ENCODE measurements at regions not wholly inside any gene's neighbourhood (a gene's known extent, or its start where the extent isn't known, plus 50 kb on each side); places are given as distances from the start of the nearest gene placed in this dataset.

DNA sequence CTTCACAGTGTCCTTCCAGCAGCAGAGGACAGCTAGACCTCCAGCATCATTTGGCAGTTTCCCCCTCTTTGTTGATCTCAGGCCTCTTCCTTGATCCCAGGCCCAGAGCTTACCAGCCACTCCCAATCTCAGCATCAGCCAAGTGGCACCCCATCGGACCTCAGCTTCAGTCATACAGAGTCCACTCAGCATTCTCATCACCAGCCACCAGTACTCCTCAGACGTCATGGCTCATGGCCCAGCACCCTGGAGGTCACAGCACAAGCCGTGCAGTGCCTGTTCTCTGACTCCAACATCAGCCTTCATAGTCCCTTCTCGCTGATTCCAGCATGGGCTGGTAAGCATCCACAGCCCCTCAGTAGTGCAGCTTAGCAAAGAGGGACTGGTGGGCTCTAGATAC is 487.6 kb upstream of the DAB1 start (continued):
- TF ChIP-seq VEZF1 (CRISPR knock-in tag; IDR thresholded peaks at IDR 0.05): no peak
- no peak for TF ChIP-seq SETDB1 (IDR thresholded peaks at IDR 0.05; ENCODE audit: low read length)
- TF ChIP-seq ZNF655 (CRISPR knock-in tag; IDR thresholded peaks at IDR 0.05): no peak

DNA sequence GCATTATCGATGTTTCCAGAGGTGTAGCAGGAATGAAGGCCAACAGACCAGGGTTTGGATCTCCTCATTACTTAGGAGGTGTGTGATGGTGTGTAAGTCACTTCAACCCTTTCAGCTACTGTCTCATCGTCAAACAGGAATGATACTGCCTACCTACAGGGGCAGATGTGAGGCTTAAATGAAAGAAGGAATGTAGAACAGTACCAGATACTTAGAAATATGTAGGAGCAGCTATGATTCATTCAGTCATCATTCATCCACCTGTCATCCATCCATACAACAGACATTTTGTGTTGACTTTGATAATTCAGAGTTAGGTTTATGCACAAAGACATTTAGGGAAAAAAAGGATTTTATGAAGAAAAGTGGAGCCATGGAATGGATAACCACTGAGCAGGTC is 486.9 kb upstream of the DAB1 start:
- ChIA-PET CTCF (ENCODE audit: low intra/inter-chr PET ratio) (no interaction called here), POLR2A (no interaction called here)
- no peak for DNase-seq (ENCODE audit: extremely low read depth in 1 of 4, low spot score in 3 of 4)
- TF ChIP-seq MEIS2 (IDR thresholded peaks at IDR 0.05; ENCODE audit: partially characterized antibody) (peak; percentile 19), ZBTB5 (IDR thresholded peaks at IDR 0.05) (no peak)
- H2AFZ ChIP-seq (ENCODE audit: low read depth, low read length): no peak overlapping the region
- H3K4me2 ChIP-seq (ENCODE audit: insufficient read depth, low read length): no peak overlapping the region
- H3K9ac ChIP-seq (ENCODE audit: insufficient read depth in 1 of 2, low read depth in 2 of 2, low read length in 2 of 2): no peak overlapping the region
- no peak overlapping the region for H3K27ac ChIP-seq (ENCODE audit: extremely low read depth, low read depth, low read length)
- no peaks in the 10 kb centered on the region for H3K36me3 ChIP-seq (ENCODE audit: control insufficient read depth, insufficient read depth, low read length)
- no peaks in the 10 kb centered on the region for H3K9me3 ChIP-seq (replicated peaks; ENCODE audit: control insufficient read depth, insufficient read depth, low read depth, low read length)
- FAIRE-seq: no peak
- intact Hi-C loops (cut with micrococcal nuclease): no loop called here
- no peaks in the 10 kb centered on the region for H3K79me2 ChIP-seq (ENCODE audit: control insufficient read depth, insufficient read depth, low read length)
- H3K9me1 ChIP-seq (ENCODE audit: control insufficient read depth, insufficient read depth, low read length): no peaks in the 10 kb centered on the region
- no peaks in the 10 kb centered on the region for H3K4me1 ChIP-seq (replicated peaks in 1 of 2; ENCODE audit: control insufficient read depth in 2 of 2, insufficient read depth in 2 of 2, low read length in 2 of 2)
- no peak for ATAC-seq
- H4K20me1 ChIP-seq (replicated peaks; ENCODE audit: control insufficient read depth, insufficient read depth, low read length): no peaks in the 10 kb centered on the region; the same call in 1 of the 2 replicates
- in situ Hi-C loops (cut with MboI): no loop called here
- no peaks in the 10 kb centered on the region for H3K27me3 ChIP-seq (ENCODE audit: control insufficient read depth in 2 of 2, insufficient read depth in 2 of 2, low read length in 2 of 2)
- BruUV-seq (replicated peaks): no TSS peak
- 0% methylated on average over 2 of the region's 2 CpGs for WGBS (ENCODE audit: insufficient coverage, low coverage, missing lambda C conversion rate)
- H3K4me3 ChIP-seq: no peak overlapping the region

Data from K562 (cell line).